ENCODE measurements at regions not wholly inside any gene's neighbourhood (a gene's known extent, or its start where the extent isn't known, plus 50 kb on each side); places are given as distances from the start of the nearest gene placed in this dataset.
A peak's percentile ranks its signal among the peaks of the same experiment; 100 is the strongest.

DNA sequence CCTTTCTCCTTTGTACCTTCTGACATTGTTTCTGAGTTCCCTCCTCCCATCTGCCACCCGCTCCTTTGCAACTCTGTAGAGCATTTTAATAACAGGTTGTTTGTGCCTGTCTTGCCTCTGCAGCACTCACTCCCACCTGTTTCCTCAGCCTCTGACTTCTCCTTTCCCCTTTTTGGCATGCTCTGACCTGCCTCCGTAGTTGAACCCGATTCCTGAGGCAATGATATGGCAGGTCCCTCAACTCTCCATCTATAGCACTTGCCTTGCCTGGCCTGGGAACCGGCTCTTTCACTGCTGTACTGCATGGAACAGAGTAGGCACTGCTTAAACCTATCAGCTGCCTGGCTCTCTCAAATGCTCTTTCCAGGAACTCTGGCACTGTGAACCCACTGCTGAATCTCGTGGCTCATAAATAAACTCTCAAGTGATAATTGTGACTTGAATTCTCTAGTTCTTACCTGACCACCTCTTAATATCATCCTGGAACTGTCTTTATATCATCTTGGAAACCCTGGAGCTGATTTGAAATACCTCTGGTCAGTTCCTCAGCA lies 50.3 kb downstream of the UTRN start:
- DNase-seq (ENCODE audit: low spot score), result no peak
- Mint-ChIP-seq H3K27me3 (no peaks in the 10 kb centered on the region), H3K4me1 (ENCODE audit: low read depth in 2 of 2) (peaks cover 69 to 80% of the 10 kb centered on the region in 2 donors), H3K36me3 (no peaks in the 10 kb centered on the region), H3K27ac (peak overlapping the region; percentile 91 to 98), H3K4me3 (peak overlapping the region; percentile 91), H3K9me3 (no peaks in the 10 kb centered on the region)
- ATAC-seq, result no peak

DNA sequence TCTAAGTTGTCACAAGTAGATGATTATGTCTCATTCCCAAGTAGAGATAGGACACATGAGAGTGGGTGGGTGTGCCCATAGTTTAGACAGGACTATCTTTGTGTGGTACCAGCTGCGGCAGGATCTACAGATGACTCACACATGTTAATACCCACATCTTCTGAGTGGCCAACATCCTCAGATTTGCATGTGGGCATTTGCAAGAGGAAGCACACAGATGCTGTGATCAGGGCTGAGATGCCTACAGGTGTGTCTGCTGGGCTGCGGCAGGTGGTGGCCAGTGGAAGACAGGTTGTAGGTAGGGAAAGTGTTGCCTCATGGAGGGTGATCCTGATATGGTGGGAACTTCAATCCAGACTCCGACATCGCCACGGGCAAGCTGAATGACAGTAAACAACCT lies 50.8 kb downstream of the UTRN start:
- no peaks in the 10 kb centered on the region for H3K36me3 Mint-ChIP-seq
- H3K4me3 Mint-ChIP-seq, result peak overlapping the region; percentile 91
- DNase-seq (ENCODE audit: low spot score), result peak; percentile 78
- peak overlapping the region; percentile 91 to 98 for H3K27ac Mint-ChIP-seq
- ATAC-seq, result peak; percentile 77 to 86
- H3K9me3 Mint-ChIP-seq, result no peaks in the 10 kb centered on the region
- no peaks in the 10 kb centered on the region for H3K27me3 Mint-ChIP-seq
- H3K4me1 Mint-ChIP-seq (ENCODE audit: low read depth in 2 of 2), result peaks cover 67 to 81% of the 10 kb centered on the region in 2 donors

DNA sequence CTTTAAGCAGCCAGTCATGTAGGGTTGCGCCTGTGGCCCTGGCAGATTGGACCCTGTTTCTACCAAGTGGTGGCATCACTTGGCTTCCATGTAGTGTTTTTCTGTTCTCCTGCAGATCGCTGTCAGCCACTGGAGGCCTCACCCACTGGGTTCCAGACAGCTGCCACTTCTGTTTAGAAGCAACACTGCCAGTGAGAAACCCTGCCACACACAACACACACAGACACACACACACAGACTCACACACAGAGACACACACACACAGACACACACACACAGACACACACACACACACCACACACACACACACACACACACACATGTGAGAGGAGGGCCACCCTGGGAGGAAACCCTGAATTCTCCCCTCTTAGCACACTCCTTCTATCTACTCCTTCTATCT lies 51.8 kb downstream of the UTRN start:
- Mint-ChIP-seq H3K9me3 (no peaks in the 10 kb centered on the region), H3K36me3 (no peaks in the 10 kb centered on the region), H3K27me3 (no peaks in the 10 kb centered on the region), H3K27ac (peak overlapping the region; percentile 75 to 98), H3K4me1 (ENCODE audit: low read depth in 2 of 2) (peaks cover 70 to 85% of the 10 kb centered on the region in 2 donors), H3K4me3 (peak overlapping the region; percentile 91)
- ATAC-seq, result no peak
- no peak for DNase-seq (ENCODE audit: low spot score)

DNA sequence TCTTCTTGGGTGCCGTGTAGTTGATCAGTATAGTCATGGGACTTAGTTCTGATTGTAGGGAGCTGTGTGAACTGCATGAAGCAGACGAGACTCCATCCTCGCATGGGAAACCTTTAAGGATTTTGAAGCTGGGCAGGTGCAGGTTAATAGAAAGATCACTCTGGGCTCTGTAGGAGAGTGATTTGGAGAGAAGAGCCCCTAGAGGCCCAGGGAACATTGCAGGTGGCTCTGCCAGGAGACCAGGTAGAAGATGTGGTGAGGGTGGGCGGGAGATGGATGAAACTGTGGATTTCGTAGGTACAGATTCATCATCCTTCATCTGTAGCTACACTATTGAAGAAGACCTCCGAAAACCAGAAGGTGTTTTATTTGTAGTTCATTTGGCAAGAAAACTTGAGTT lies 53.3 kb downstream of the UTRN start:
- H3K27ac Mint-ChIP-seq, result peak overlapping the region; percentile 30 to 98
- ATAC-seq, result no peak
- DNase-seq (ENCODE audit: low spot score), result no peak

DNA sequence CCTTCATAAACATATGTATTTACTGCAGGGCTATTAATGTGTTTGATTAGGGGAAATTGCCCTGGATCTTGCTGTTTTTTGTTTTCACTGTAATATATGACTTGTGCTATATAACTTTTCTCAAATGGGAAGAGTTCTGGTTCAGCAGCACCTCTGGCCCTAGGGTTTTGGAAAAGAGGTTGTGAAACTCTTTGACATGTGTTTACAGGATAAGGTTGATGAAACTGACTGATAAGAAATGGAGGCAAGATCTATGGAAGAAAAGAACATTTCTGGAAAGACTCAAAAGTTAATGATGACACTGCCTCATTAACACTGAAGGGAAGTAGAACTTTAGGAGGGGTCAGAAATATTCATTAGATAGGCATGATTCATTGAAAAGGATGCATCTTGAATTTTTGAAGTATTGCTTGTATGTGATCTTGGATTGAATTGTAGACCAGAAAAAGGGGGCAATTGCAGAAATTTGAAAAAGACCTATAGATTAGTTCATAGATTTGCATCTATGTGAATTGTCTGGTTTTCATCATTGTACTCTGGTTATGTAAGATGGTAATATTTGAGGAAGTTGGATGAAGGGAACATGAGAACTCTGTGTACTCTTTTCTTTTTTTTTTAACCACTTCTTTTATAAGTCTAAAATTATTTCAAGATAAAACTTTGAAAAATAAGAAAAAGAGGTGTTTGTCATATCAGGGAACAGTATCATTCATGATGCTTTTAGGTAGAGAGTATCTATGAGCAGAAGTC lies 54.0 kb downstream of the UTRN start:
- Mint-ChIP-seq H3K4me1 (ENCODE audit: low read depth in 2 of 2) (peaks cover 77 to 88% of the 10 kb centered on the region in 2 donors), H3K4me3 (no peak overlapping the region), H3K9me3 (no peaks in the 10 kb centered on the region), H3K36me3 (no peaks in the 10 kb centered on the region), H3K27me3 (no peaks in the 10 kb centered on the region), H3K27ac (peak overlapping the region; percentile 30 to 98)
- ATAC-seq, result no peak
- no peak for DNase-seq (ENCODE audit: low spot score)

More for the DNA sequence above, 53.3 kb downstream of the UTRN start:
- no peak overlapping the region for H3K4me3 Mint-ChIP-seq
- H3K36me3 Mint-ChIP-seq, result no peaks in the 10 kb centered on the region
- H3K27me3 Mint-ChIP-seq, result no peaks in the 10 kb centered on the region
- peaks cover 74 to 88% of the 10 kb centered on the region in 2 donors for H3K4me1 Mint-ChIP-seq (ENCODE audit: low read depth in 2 of 2)
- no peaks in the 10 kb centered on the region for H3K9me3 Mint-ChIP-seq

DNA sequence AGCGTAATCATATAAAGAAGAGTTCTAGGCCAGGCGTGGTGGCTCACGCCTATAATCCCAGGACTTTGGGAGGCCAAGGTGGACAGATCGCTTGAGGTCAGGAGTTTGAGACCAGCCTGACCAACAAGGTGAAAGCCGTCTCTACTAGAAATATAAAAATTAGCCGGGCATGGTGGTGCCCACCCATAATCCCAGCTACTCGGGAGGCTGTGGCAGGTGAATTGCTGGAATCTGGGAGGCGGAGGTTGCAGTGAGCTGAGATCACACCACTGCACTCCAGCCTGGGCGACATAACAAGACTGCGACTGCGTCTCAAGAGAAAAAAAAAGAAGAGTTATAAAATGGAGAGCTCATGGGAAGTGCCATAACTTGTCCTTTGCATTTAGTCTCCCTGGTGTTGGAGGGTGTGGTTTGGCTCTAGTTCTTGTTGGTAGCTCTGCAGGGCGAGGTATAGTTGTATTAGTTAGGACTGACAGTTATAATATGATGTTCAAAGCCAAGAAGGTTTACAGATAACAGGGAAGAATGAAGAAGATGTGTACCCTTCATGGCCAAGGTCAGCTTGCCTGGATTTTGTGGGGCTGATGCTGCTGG lies 54.8 kb downstream of the UTRN start:
- no peaks in the 10 kb centered on the region for H3K36me3 Mint-ChIP-seq
- H3K27ac Mint-ChIP-seq, result peak overlapping the region; percentile 96 to 97
- no peak for ATAC-seq
- DNase-seq (ENCODE audit: low spot score), result no peak
- H3K27me3 Mint-ChIP-seq, result no peaks in the 10 kb centered on the region
- H3K4me3 Mint-ChIP-seq, result peak overlapping the region; percentile 23
- no peaks in the 10 kb centered on the region for H3K9me3 Mint-ChIP-seq
- peaks cover 77 to 87% of the 10 kb centered on the region in 2 donors for H3K4me1 Mint-ChIP-seq (ENCODE audit: low read depth in 2 of 2)

DNA sequence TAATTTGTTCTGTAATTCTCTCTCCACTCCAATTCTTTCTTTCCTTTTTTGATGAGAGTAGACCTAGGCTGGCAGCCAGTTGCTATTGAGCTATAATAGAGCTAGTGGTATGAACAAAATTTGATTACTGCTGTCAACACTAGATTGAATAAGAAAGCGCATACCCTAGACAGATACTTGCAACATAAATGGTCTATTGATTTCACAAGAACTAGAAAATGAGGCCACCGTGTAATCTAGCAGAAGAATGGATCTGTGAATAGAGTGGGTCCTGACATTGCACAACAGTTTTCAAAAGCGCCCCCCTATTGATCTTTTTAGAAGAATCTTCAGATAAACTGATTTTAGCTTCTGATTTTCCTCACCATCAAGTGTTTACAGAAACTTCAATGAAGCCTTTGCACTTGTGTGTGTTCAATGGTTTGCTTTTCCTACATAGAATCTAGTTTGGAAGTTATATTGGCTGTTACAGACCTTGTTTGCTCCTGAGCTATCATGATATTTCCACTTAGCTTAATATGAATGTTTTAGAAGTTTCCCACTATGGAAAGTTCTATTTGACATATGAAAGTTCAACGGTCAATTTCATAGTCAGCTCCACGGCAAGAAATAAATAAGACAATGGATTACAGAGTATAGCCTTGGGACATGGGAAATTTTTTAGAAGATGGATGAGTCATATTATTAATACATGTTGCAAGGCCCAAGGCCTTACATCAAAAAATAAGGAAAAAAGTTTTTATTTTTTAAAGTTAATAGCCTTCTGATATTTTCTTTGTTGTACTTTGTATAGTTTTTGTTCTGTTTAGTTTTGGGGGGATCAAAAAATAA lies 55.6 kb downstream of the UTRN start:
- Mint-ChIP-seq H3K27me3 (no peaks in the 10 kb centered on the region), H3K27ac (peak overlapping the region; percentile 96 to 97), H3K9me3 (no peaks in the 10 kb centered on the region), H3K4me1 (ENCODE audit: low read depth in 2 of 2) (peaks cover 76 to 87% of the 10 kb centered on the region in 2 donors), H3K36me3 (no peaks in the 10 kb centered on the region), H3K4me3 (peak overlapping the region; percentile 23)
- DNase-seq (ENCODE audit: low spot score) (no peak), ATAC-seq (no peak)

DNA sequence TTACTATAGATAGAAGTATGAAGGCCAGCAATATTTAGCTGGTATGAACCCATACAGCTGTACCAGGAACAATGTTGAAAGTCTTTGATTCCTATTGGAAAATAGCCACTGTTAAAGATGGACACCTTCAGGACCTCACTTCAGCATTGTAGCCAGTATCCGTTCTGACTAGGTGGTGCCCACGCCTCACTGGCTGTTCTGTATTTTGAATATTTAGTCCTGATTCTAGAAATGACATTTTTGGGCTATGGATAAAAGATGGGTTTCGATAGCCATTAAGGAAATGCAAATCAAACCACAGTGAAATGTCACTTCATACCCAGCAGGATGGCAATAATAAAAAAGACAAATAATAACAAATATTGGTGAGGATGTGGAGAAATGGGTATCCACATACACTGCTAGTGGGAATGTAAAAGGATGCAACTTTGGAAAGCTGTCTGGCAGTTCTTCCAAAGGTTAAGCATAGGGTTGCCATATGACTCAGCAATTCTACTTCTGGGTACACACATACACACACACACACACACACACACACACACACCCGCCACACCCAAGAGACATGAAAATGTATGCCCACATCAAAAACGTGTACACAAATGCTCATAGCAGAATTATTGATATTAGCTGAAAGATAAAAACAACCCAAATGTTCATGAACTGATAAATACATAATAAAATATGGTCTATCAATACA lies 56.8 kb downstream of the UTRN start:
- peaks cover 69 to 80% of the 10 kb centered on the region in 2 donors for H3K4me1 Mint-ChIP-seq (ENCODE audit: low read depth in 2 of 2)
- no peaks in the 10 kb centered on the region for H3K27me3 Mint-ChIP-seq
- peak overlapping the region; percentile 95 for H3K4me3 Mint-ChIP-seq
- no peaks in the 10 kb centered on the region for H3K9me3 Mint-ChIP-seq
- DNase-seq (ENCODE audit: low spot score), result no peak
- H3K36me3 Mint-ChIP-seq, result peaks cover 5% of the 10 kb centered on the region
- peak overlapping the region; percentile 96 to 97 for H3K27ac Mint-ChIP-seq
- ATAC-seq, result no peak

DNA sequence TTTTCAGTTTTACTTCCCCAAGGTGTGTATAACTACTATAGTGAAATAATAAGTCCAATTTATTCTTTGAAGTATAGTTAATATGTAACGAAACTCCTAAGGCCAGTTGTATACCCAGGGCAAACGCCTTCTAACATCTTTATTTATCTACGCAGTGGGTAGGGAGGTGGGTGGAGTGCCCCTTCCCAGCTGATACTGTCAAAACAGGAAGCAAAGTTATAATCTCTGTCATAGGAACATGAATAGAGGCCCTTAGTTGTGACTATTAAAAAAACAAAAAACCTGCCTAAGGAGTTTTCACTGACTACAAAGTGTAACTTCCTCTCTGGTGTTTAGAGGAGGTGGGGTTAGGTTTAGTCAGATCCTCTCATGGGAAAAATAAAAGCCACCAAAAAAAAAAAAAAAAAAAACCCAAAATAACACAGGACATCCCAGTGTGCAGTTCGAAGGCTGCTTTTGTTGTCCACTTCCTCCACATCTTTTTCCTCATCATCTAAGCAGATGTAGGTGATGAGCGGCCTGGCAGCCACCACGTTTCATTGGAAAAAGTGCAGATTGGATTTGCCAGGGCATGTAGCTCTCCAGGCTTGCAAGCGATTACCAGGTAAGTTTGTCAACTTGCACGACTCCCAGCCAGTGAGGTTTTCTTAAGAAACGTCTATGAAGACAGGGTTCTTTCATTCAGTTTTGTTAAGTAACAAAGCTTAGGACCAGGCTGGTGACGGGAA lies 58.7 kb downstream of the UTRN start:
- H3K27me3 Mint-ChIP-seq, result no peaks in the 10 kb centered on the region
- DNase-seq (ENCODE audit: low spot score) (no peak), ATAC-seq (peak; percentile 77 to 81)
- H3K27ac Mint-ChIP-seq, result peak overlapping the region; percentile 96 to 97
- H3K4me3 Mint-ChIP-seq, result peak overlapping the region; percentile 95
- peaks cover 74 to 83% of the 10 kb centered on the region in 2 donors for H3K4me1 Mint-ChIP-seq (ENCODE audit: low read depth in 2 of 2)
- H3K36me3 Mint-ChIP-seq, result peaks cover 12% of the 10 kb centered on the region
- peaks cover 2% of the 10 kb centered on the region for H3K9me3 Mint-ChIP-seq

DNA sequence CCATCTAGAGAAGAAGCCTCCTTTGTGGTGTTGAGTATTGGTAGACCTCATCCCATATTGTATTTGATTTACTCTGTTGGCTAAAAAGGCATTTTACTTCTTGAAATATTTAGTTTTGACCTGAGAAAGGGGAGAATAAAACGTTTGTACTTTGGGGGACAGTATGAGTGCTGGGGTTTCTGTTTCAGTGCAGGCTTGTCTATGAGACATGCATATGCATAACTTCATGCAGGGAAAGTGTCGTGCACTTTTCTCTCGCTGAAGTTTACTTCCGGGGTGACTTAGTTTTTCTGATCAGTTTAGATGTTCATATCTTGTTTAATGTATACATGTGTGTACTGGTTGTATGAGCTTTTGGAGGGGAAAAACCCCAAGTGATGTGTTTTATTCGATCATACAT lies 59.5 kb downstream of the UTRN start:
- H3K27me3 Mint-ChIP-seq, result no peaks in the 10 kb centered on the region
- no peak for DNase-seq (ENCODE audit: low spot score)
- ATAC-seq, result peak; percentile 78 to 80
- peak overlapping the region; percentile 95 for H3K4me3 Mint-ChIP-seq
- peaks cover 70 to 82% of the 10 kb centered on the region in 2 donors for H3K4me1 Mint-ChIP-seq (ENCODE audit: low read depth in 2 of 2)
- H3K36me3 Mint-ChIP-seq, result peaks cover 12% of the 10 kb centered on the region
- H3K27ac Mint-ChIP-seq, result peak overlapping the region; percentile 96 to 97
- H3K9me3 Mint-ChIP-seq, result peaks cover 2% of the 10 kb centered on the region

DNA sequence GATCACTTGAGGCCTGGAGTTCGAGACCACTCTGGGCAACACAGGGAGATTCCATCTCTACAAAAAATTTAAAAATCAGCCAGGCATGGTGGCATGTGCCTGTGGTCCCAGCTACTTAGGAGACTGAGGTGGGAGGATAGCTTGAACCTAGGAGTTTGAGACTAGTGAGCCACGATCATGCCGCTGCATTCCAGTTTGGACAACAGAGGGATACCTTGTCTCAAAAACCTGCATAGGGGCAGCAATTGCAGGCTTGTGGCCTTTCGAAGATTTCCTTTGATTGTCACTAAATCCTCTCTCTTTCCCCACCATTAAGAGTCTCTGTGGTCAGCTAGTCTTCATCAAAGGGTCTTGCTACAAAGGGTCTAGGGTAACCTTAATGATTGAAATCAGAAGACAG lies 60.3 kb downstream of the UTRN start:
- peaks cover 72 to 87% of the 10 kb centered on the region in 2 donors for H3K4me1 Mint-ChIP-seq (ENCODE audit: low read depth in 2 of 2)
- DNase-seq (ENCODE audit: low spot score) (no peak), ATAC-seq (no peak)
- H3K9me3 Mint-ChIP-seq, result peaks cover 2% of the 10 kb centered on the region
- peak overlapping the region; percentile 95 for H3K4me3 Mint-ChIP-seq
- H3K27me3 Mint-ChIP-seq, result no peaks in the 10 kb centered on the region
- H3K27ac Mint-ChIP-seq, result peak overlapping the region; percentile 96 to 97
- H3K36me3 Mint-ChIP-seq, result peaks cover 12% of the 10 kb centered on the region

DNA sequence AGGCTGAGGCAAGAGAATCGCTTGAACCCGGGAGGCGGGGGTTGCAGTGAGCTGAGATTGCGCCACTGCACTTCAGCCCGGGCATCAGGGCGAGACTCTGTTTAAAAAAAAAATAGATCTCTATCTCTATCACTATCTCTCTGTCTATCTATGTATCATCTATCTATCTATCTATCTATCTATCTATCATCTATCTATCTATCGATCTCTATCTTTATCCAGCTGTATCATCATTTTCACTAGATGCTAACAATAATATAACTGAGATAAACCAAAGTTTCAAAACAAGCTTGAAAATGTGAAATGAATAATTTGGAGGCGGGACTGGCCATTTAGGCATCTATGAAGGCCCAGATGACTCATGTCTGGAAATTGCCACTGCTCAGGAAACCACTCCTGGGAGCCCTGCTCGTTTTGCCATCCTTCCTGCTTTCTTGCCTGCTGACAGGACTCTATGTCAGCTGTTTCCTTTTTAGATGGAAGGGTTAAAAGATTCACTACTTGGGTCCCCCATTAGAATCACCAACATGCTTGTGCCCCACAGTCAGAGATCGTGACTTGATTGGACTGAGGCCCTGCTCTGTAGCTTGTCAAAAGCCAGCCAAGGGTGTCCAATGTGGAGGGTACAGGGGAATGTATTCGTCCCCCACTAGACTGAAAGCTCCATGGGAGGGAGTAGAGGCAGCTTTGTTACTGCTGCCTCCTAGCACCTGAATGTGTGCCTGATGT lies 61.7 kb downstream of the UTRN start:
- Mint-ChIP-seq H3K4me1 (ENCODE audit: low read depth in 2 of 2) (peaks cover 74 to 87% of the 10 kb centered on the region in 2 donors), H3K9me3 (peaks cover 2% of the 10 kb centered on the region), H3K27me3 (no peaks in the 10 kb centered on the region), H3K4me3 (peak overlapping the region; percentile 87), H3K36me3 (peaks cover 12% of the 10 kb centered on the region), H3K27ac (peak overlapping the region; percentile 96 to 98)
- ATAC-seq, result peak in 1 of 2 donors; percentile 29
- no peak for DNase-seq (ENCODE audit: low spot score)

Measured in natural killer cell treated with Interleukin-12 subunit alpha and Interleukin-12 subunit beta and Interleukin-15 and Interleukin-18, amount 100 ng/mL, for 72 hours (primary cell).